Breast epithelium (tissue), 4 donors: ENCODE measurements at regions not wholly inside any gene's neighbourhood (a gene's known extent, or its start where the extent isn't known, plus 50 kb on each side); places are given as distances from the start of the nearest gene placed in this dataset.

ENCODE experiments used
- DNase-seq, 2 donors: peaks; one replicate each; pipeline ENCODE4 v3.0.0-alpha.2; 2019; ENCODE audit warnings: low spot score in 2 of 2
- H3K27ac ChIP-seq, 2 donors: fragments of 200-600 bp; sonication (generic) in 1 of 2; one replicate each; pipeline ENCODE4 v1.5.1; 2016 to 2019; ENCODE audit warnings: mild to moderate bottlenecking in 1 of 2
- H3K27me3 ChIP-seq, 2 donors: fragments of 200-600 bp; sonication (generic) in 1 of 2; one replicate each; pipeline versions ENCODE4 v1.5.1 to v1.6.0; 2017 to 2019; ENCODE audit warnings: control low read depth in 1 of 2, mild to moderate bottlenecking in 1 of 2
- H3K36me3 ChIP-seq: fragments of 200-600 bp; one replicate; pipeline ENCODE4 v1.5.1; 2019
- H3K4me1 ChIP-seq, 2 donors: fragments of 200-600 bp; sonication (generic); one replicate each; pipeline ENCODE4 v1.5.1; 2016 to 2019; ENCODE audit warnings: control low read depth in 1 of 2
- H3K4me3 ChIP-seq, 3 donors: fragments of 200-600 bp; sonication (generic); 1 replicate in 2 of 3; 2 replicates in 1 of 3; pipeline ENCODE4 v1.5.1; 2016 to 2019; ENCODE audit warnings: mild to moderate bottlenecking in 3 of 3, moderate library complexity in 2 of 3
- H3K9me3 ChIP-seq, 2 donors: fragments of 200-600 bp; sonication (generic) in 1 of 2; one replicate each; pipeline ENCODE4 v1.5.1; 2016 to 2019; ENCODE audit warnings: control low read depth in 1 of 2
- POLR2A ChIP-seq: fragments of 450-650 bp; IDR thresholded peaks from one replicate; pipeline ENCODE4 v1.6.1; 2016; ENCODE audit warnings: antibody characterized with exemption, mild to moderate bottlenecking, moderate library complexity
- POLR2AphosphoS5 ChIP-seq, 3 donors: sonication (generic); formaldehyde crosslinking; IDR thresholded peaks; one replicate each; pipeline ENCODE4 v1.6.1; 2017; ENCODE audit warnings: antibody characterized with exemption in 3 of 3
- intact Hi-C: fragments of 100-400 bp; cut with DNase I; formaldehyde crosslinking; loops from one replicate; pipeline ENCODE4 v1.15.1; 2023; ENCODE audit warnings: low total_unique reads
- TF ChIP-seq, protein P1 (sequence below), 3 donors: fragments of 450-650 bp; IDR thresholded peaks; one replicate each; pipeline ENCODE4 v1.5.1; 2016 to 2017; ENCODE audit warnings: antibody characterized with exemption in 3 of 3, mild to moderate bottlenecking in 3 of 3, moderate library complexity in 3 of 3

DNA sequence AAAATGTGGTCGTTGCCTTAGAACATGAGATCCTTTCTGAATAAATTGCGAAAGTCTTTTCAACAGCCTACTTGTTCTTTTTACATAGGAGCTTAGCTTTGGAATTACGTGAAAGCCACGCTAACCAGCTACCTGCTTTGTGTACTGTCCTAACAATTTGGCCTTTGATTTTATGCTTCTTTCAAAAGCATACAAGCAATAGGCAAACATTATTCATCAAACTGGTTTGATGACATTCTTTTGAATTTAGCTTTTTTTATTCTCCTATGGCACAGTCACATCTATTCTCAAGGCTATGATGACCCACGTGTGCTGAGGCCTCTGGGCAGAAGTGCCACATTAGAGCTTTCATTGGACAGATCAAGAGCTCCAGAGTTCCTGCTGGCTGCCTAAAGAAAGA, 178.0 kb upstream of the DPT start:
- no peaks in the 10 kb centered on the region for H3K9me3 ChIP-seq
- TF ChIP-seq, protein P1, sequence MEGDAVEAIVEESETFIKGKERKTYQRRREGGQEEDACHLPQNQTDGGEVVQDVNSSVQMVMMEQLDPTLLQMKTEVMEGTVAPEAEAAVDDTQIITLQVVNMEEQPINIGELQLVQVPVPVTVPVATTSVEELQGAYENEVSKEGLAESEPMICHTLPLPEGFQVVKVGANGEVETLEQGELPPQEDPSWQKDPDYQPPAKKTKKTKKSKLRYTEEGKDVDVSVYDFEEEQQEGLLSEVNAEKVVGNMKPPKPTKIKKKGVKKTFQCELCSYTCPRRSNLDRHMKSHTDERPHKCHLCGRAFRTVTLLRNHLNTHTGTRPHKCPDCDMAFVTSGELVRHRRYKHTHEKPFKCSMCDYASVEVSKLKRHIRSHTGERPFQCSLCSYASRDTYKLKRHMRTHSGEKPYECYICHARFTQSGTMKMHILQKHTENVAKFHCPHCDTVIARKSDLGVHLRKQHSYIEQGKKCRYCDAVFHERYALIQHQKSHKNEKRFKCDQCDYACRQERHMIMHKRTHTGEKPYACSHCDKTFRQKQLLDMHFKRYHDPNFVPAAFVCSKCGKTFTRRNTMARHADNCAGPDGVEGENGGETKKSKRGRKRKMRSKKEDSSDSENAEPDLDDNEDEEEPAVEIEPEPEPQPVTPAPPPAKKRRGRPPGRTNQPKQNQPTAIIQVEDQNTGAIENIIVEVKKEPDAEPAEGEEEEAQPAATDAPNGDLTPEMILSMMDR (IDR thresholded peaks at IDR 0.05): no peak
- TF ChIP-seq POLR2AphosphoS5 (IDR thresholded peaks at IDR 0.05): peak in 1 of 3 donors; percentile 56
- H3K36me3 ChIP-seq: no peaks in the 10 kb centered on the region
- peaks cover 0 to 7% of the 10 kb centered on the region in 2 donors for H3K4me1 ChIP-seq
- peak; percentile 50 to 58 for DNase-seq
- no peaks in the 10 kb centered on the region for H3K27me3 ChIP-seq
- H3K27ac ChIP-seq: peak overlapping the region; percentile 80 to 84
- intact Hi-C loops: no loop called here
- H3K4me3 ChIP-seq: no peak overlapping the region

DNA sequence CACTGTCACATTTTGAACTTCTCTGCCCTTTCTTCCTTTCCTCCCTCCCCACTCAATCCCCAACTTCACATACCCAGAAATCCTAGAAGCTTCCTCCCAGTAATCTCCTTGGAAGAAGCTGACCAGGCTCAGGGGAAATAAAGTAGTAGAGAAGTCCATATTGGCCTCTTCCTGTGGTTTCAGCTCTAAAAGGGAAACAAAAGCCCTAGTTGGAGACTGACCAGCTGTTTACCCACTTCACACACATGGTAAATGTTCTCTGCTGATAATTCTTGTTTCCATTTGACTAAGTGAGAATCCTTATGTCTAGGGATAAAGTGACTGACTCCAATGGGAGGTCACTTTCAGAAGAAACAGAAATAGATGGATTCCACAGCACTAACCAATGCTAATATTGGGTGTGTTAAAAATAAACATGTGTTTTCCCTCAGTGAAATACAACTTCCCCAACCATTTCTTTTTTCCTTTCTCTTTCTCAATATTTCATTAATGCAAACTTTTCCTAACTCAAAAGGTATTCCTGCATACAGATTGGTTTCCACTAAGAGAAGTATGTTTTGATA, 178.9 kb upstream of the DPT start:
- peaks cover 0 to 7% of the 10 kb centered on the region in 2 donors for H3K4me1 ChIP-seq
- H3K9me3 ChIP-seq: no peaks in the 10 kb centered on the region
- H3K27ac ChIP-seq: peak overlapping the region; percentile 80 to 84
- H3K27me3 ChIP-seq: no peaks in the 10 kb centered on the region
- TF ChIP-seq, protein P1 (IDR thresholded peaks at IDR 0.05): no peak
- no peak for TF ChIP-seq POLR2A
- TF ChIP-seq POLR2AphosphoS5 (IDR thresholded peaks at IDR 0.05): no peak
- H3K4me3 ChIP-seq: no peak overlapping the region
- no peak for DNase-seq
- H3K36me3 ChIP-seq: no peaks in the 10 kb centered on the region
- intact Hi-C loops: no loop called here

DNA sequence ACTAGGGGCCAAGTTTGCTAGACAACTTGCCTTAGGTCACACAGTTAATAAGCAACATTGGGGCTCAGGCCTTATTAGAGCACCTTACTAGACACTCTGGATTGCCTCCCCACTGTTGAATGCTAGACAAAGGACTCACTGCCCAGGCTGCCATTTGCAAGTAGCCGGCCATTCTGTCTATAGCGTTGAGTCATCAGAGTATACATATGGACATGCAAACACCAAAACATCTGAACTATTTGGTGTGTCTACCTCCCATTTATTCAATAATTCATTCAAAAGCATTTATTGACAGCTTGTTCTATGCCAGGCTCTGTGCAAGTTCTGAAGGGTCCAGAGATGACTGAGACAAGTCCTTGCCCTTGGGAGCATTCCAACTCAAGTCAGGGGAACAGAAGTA, 181.4 kb upstream of the DPT start:
- H3K27ac ChIP-seq: no peak overlapping the region
- DNase-seq: no peak
- H3K4me3 ChIP-seq: no peak overlapping the region
- intact Hi-C loops: no loop called here
- H3K27me3 ChIP-seq: no peaks in the 10 kb centered on the region
- no peak for TF ChIP-seq POLR2AphosphoS5 (IDR thresholded peaks at IDR 0.05)
- no peak for TF ChIP-seq POLR2A
- TF ChIP-seq, protein P1 (IDR thresholded peaks at IDR 0.05): no peak
- H3K36me3 ChIP-seq: no peaks in the 10 kb centered on the region
- no peaks in the 10 kb centered on the region for H3K9me3 ChIP-seq
- peaks cover 0 to 7% of the 10 kb centered on the region in 2 donors for H3K4me1 ChIP-seq

DNA sequence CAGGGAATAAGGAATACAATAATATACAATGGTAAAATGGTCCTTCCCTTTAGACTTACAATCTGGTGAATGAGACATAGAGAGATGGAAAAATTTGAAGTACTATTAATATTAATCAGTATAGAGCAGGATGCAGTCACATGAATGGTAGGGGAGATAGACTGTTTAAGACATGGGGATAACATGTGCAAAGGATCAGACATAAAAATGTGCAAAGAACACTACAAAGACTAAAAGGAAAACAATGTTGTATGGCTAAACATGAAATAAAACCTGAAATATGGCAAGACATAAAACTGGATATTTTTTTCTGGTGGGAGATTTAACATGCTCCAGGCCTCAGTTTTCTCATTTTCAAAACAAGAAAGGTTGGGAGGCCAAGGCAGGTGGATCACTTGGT, 182.4 kb upstream of the DPT start:
- DNase-seq: no peak
- intact Hi-C loops: no loop called here
- H3K4me1 ChIP-seq: peaks cover 0 to 2% of the 10 kb centered on the region in 2 donors
- no peaks in the 10 kb centered on the region for H3K9me3 ChIP-seq
- no peaks in the 10 kb centered on the region for H3K27me3 ChIP-seq
- H3K36me3 ChIP-seq: no peaks in the 10 kb centered on the region
- H3K4me3 ChIP-seq: no peak overlapping the region
- H3K27ac ChIP-seq: no peak overlapping the region
- no peak for TF ChIP-seq POLR2A
- TF ChIP-seq, protein P1 (IDR thresholded peaks at IDR 0.05): no peak

DNA sequence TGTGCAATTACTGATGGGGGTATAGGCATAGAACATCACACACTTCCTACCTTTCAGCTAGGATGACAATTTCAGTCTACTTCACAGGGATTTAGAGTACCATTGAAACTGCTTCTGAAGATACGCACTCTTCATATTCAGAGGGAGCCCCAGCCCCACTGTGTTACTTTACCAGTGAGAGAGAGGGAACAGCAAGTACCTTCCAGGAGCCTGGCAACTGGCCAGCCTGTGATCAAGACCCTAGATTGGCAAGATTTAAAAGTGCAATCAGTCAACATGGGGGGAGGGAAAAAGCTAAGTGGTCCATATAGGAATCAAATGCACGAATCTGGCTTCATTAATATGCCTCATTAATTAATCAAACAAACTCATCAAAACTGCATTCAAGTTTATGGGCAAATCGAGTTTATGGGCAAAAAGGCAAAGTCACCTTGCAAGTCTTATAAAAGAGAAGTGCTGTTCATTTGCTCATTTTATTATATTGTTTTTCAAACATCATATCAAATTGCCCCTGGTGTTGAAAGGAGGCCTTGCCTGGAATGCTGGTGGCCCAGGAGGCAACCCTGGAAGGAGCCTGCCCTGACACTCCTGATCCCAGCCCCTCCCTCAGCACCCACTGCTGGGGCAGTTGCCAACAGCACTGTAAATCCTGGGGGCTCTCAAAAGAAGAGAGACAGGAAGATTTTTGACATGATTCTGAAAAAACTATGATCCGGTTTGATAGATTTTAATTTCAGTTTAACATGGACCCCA, 184.9 kb upstream of the DPT start:
- no peak for DNase-seq

More for the DNA sequence above, 184.9 kb upstream of the DPT start:
- no peaks in the 10 kb centered on the region for H3K27me3 ChIP-seq
- no peak for TF ChIP-seq POLR2AphosphoS5 (IDR thresholded peaks at IDR 0.05)
- no peak for TF ChIP-seq POLR2A
- TF ChIP-seq, protein P1 (IDR thresholded peaks at IDR 0.05): no peak
- H3K4me1 ChIP-seq: no peaks in the 10 kb centered on the region
- no peak overlapping the region for H3K4me3 ChIP-seq
- H3K27ac ChIP-seq: no peak overlapping the region
- H3K9me3 ChIP-seq: no peaks in the 10 kb centered on the region
- intact Hi-C loops: no loop called here
- H3K36me3 ChIP-seq: no peaks in the 10 kb centered on the region
